Ovary (tissue), 7 donors: ENCODE measurements at regions not wholly inside any gene's neighbourhood (a gene's known extent, or its start where the extent isn't known, plus 50 kb on each side); places are given as distances from the start of the nearest gene placed in this dataset.
A peak's percentile ranks its signal among the peaks of the same experiment; 100 is the strongest.

Source experiments
- DNase-seq, 5 donors: peaks; one replicate each; pipeline ENCODE4 v3.0.0-alpha.2; 2019 to 2020
- H3K27ac ChIP-seq, 2 donors: fragments of 200-600 bp; one replicate each; pipeline versions ENCODE4 v1.5.1 to v1.8.0; 2019 to 2022
- H3K27me3 ChIP-seq: fragments of 200-600 bp; one replicate; pipeline ENCODE4 v1.8.0; 2022
- H3K36me3 ChIP-seq: fragments of 200-600 bp; sonication (generic); one replicate; pipeline ENCODE4 v1.5.1; 2019
- H3K4me1 ChIP-seq: one replicate; pipeline ENCODE4 v1.8.1; 2013; ENCODE audit warnings: mild to moderate bottlenecking, moderate library complexity; ENCODE audit not compliant: insufficient read depth
- H3K4me3 ChIP-seq: fragments of 200-600 bp; sonication (generic); one replicate; pipeline ENCODE4 v1.5.1; 2017
- H3K9me3 ChIP-seq, 2 donors: fragments of 200-600 bp in 1 of 2; sonication (generic) in 1 of 2; one replicate each; pipeline versions ENCODE4 v1.5.1 to v1.8.1; 2013 to 2019; ENCODE audit warnings: mild to moderate bottlenecking in 1 of 2, moderate library complexity in 1 of 2
- CTCF ChIP-seq, 3 donors: fragments of 450-650 bp in 2 of 3; fragments of 200-600 bp in 1 of 3; IDR thresholded peaks; one replicate each; pipeline versions ENCODE4 v1.5.1 to v1.8.0; 2016 to 2022; ENCODE audit warnings: antibody characterized with exemption in 3 of 3, mild to moderate bottlenecking in 1 of 3
- EP300 ChIP-seq: sonication (generic); formaldehyde crosslinking; IDR thresholded peaks from one replicate; pipeline ENCODE4 v1.6.1; 2017; ENCODE audit warnings: antibody characterized with exemption
- POLR2A ChIP-seq: fragments of 450-650 bp; IDR thresholded peaks from one replicate; pipeline ENCODE4 v1.6.1; 2017; ENCODE audit warnings: antibody characterized with exemption, mild to moderate bottlenecking, moderate library complexity
- WGBS, 3 donors: extraction: QIAGEN DNeasy Blood & Tissue Kit in 1 of 3; methylation state at CpG; one replicate each; pipeline versions ENCODE4 v1.1.5 to v1.1.7; 2013 to 2017; 5-methylcytosine and 5-hydroxymethylcytosine counted together
- intact Hi-C, 4 donors: fragments of 100-400 bp; cut with DNase I; formaldehyde crosslinking; loops; one replicate each; pipeline versions ENCODE4 v1.11.0 to v1.15.1; 2022 to 2023
- donor health status: DM: no; HTN: no; CAD: no; lungs with moderate emphysema.
- donor health status: DM: no; HTN: no; CAD: no.
- donor health status: Bipolar disorder and iron deficiency.
- donor health status: DM: no; HTN: no; CAD: no.
- donor health status: DM: yes; HTN: yes; CAD: no.

- H3K27ac ChIP-seq, result no peak overlapping the region
- no peaks in the 10 kb centered on the region for H3K9me3 ChIP-seq
Measured at GRCh38 chr6:99120641-99121040, 172.9 kb upstream of the FBXL4 start.

GRCh38 chr6:99119109-99120031 is 171.6 kb upstream of the FBXL4 start:
- no peaks in the 10 kb centered on the region for H3K4me1 ChIP-seq
- H3K27me3 ChIP-seq, result no peaks in the 10 kb centered on the region
- no peaks in the 10 kb centered on the region for H3K36me3 ChIP-seq
- no peaks in the 10 kb centered on the region for H3K9me3 ChIP-seq
- no peak overlapping the region for H3K4me3 ChIP-seq
- H3K27ac ChIP-seq, result no peak overlapping the region
- TF ChIP-seq POLR2A (no peak), CTCF (IDR thresholded peaks at IDR 0.05) (peak in 2 of 3 donors; percentile 23)
- intact Hi-C loops, result no loop called here
- DNase-seq, result no peak
- WGBS, 3 donors, result 40 to 51% (median 46%) methylated on average over 8 of the region's 8 CpGs

More at GRCh38 chr6:99120641-99121040, 172.9 kb upstream of the FBXL4 start:
- 84 to 91% (median 88%) methylated on average over 3 of the region's 3 CpGs for WGBS, 3 donors
- TF ChIP-seq POLR2A (no peak), CTCF (IDR thresholded peaks at IDR 0.05) (no peak), EP300 (no peak)
- Histone ChIP-seq H3K4me3 (no peak overlapping the region), H3K4me1 (no peaks in the 10 kb centered on the region), H3K27me3 (no peaks in the 10 kb centered on the region), H3K36me3 (no peaks in the 10 kb centered on the region)
- intact Hi-C loops, result no loop called here
- no peak for DNase-seq

GRCh38 chr6:99114769-99115406 is 167.1 kb upstream of the FBXL4 start:
- 81 to 86% (median 82%) methylated on average over 5 of the region's 5 CpGs for WGBS, 3 donors
- Histone ChIP-seq H3K4me3 (no peak overlapping the region), H3K27ac (no peak overlapping the region), H3K4me1 (no peaks in the 10 kb centered on the region), H3K27me3 (no peaks in the 10 kb centered on the region), H3K36me3 (no peaks in the 10 kb centered on the region), H3K9me3 (no peaks in the 10 kb centered on the region)
- DNase-seq, result no peak
- TF ChIP-seq POLR2A, result no peak
- no peak for TF ChIP-seq CTCF (IDR thresholded peaks at IDR 0.05)
- no peak for TF ChIP-seq EP300
- intact Hi-C loops, result no loop called here

- TF ChIP-seq POLR2A (no peak), CTCF (IDR thresholded peaks at IDR 0.05) (no peak), EP300 (no peak)
- 80 to 86% (median 84%) methylated on average over 3 of the region's 3 CpGs for WGBS, 3 donors
- Histone ChIP-seq H3K36me3 (no peaks in the 10 kb centered on the region), H3K9me3 (no peaks in the 10 kb centered on the region), H3K27me3 (no peaks in the 10 kb centered on the region), H3K4me3 (no peak overlapping the region), H3K4me1 (no peaks in the 10 kb centered on the region), H3K27ac (no peak overlapping the region)
- DNase-seq, result no peak
- intact Hi-C loops, result no loop called here
Measured at GRCh38 chr6:99111590-99111989, 163.8 kb upstream of the FBXL4 start.
